ENCODE measurements at regions not wholly inside any gene's neighbourhood (a gene's known extent, or its start where the extent isn't known, plus 50 kb on each side); places are given as distances from the start of the nearest gene placed in this dataset.

- intact Hi-C loops (cut with micrococcal nuclease) = no loop called here
Observed at GRCh38 chr13:106651442-106651841, 83.5 kb upstream of the ARGLU1 start.

GRCh38 chr13:106650690-106651205, 82.8 kb upstream of the ARGLU1 start:
- intact Hi-C loops (cut with micrococcal nuclease) = no loop called here

GRCh38 chr13:106649495-106649894, 81.6 kb upstream of the ARGLU1 start:
- intact Hi-C loops (cut with micrococcal nuclease) = no loop called here

- intact Hi-C loops (cut with micrococcal nuclease) = no loop called here
Observed at GRCh38 chr13:106640515-106640914, 72.6 kb upstream of the ARGLU1 start.

GRCh38 chr13:106637519-106637918, 69.6 kb upstream of the ARGLU1 start:
- intact Hi-C loops (cut with micrococcal nuclease) = no loop called here

- intact Hi-C loops (cut with micrococcal nuclease) = no loop called here
Observed at GRCh38 chr13:106636492-106636891, 68.6 kb upstream of the ARGLU1 start.

GRCh38 chr13:106635616-106636015, 67.7 kb upstream of the ARGLU1 start:
- intact Hi-C loops (cut with micrococcal nuclease) = no loop called here

- intact Hi-C loops (cut with micrococcal nuclease) = no loop called here
Observed at GRCh38 chr13:106633321-106633720, 65.4 kb upstream of the ARGLU1 start.

- intact Hi-C loops (cut with micrococcal nuclease) = no loop called here
Observed at GRCh38 chr13:106630650-106631049, 62.7 kb upstream of the ARGLU1 start.

- intact Hi-C loops (cut with micrococcal nuclease) = no loop called here
Observed at GRCh38 chr13:106630162-106630561, 62.2 kb upstream of the ARGLU1 start.

GRCh38 chr13:106628936-106629659, 61.2 kb upstream of the ARGLU1 start:
- intact Hi-C loops (cut with micrococcal nuclease) = no loop called here

- intact Hi-C loops (cut with micrococcal nuclease) = no loop called here
Observed at GRCh38 chr13:106626473-106626872, 58.5 kb upstream of the ARGLU1 start.

GRCh38 chr13:106625578-106625977, 57.6 kb upstream of the ARGLU1 start:
- intact Hi-C loops (cut with micrococcal nuclease) = no loop called here

- intact Hi-C loops (cut with micrococcal nuclease) = no loop called here
Observed at GRCh38 chr13:106623799-106624460, 56.0 kb upstream of the ARGLU1 start.

GRCh38 chr13:106621833-106622232, 53.9 kb upstream of the ARGLU1 start:
- intact Hi-C loops (cut with micrococcal nuclease) = no loop called here

- intact Hi-C loops (cut with micrococcal nuclease) = loop anchor here (1.0 kb wide), 3 partner anchors 52 to 537 kb away; partner anchors contain the start of gene ARGLU1
Observed at GRCh38 chr13:106619688-106620555, 52.0 kb upstream of the ARGLU1 start.
